ENCODE measurements at regions not wholly inside any gene's neighbourhood (a gene's known extent, or its start where the extent isn't known, plus 50 kb on each side); places are given as distances from the start of the nearest gene placed in this dataset.

GRCh38 chr10:124239134-124239533, 145.7 kb upstream of the CHST15 start:
- CTCF ChIA-PET, result no interaction called here
- no peak overlapping the region for H3K27ac Mint-ChIP-seq (ENCODE audit: low read depth, unreplicated experiment)
- BruUV-seq (replicated peaks), result no TSS peak
- no peak overlapping the region for H3K4me3 Mint-ChIP-seq (ENCODE audit: unreplicated experiment)
- no peak for DNase-seq (ENCODE audit: unreplicated experiment)
- POLR2A ChIA-PET, result no interaction called here
- H3K36me3 Mint-ChIP-seq (ENCODE audit: insufficient read depth, unreplicated experiment), result no peaks in the 10 kb centered on the region
- no peaks in the 10 kb centered on the region for H3K27me3 Mint-ChIP-seq (ENCODE audit: insufficient read depth, unreplicated experiment)
- TF ChIP-seq CTCF (IDR thresholded peaks at IDR 0.05; ENCODE audit: unreplicated experiment), result no peak
- H3K4me1 Mint-ChIP-seq (ENCODE audit: insufficient read depth, unreplicated experiment), result peaks cover 10% of the 10 kb centered on the region
- H3K9me3 Mint-ChIP-seq (ENCODE audit: unreplicated experiment), result no peaks in the 10 kb centered on the region
- intact Hi-C loops (cut with micrococcal nuclease), result no loop called here

DNA sequence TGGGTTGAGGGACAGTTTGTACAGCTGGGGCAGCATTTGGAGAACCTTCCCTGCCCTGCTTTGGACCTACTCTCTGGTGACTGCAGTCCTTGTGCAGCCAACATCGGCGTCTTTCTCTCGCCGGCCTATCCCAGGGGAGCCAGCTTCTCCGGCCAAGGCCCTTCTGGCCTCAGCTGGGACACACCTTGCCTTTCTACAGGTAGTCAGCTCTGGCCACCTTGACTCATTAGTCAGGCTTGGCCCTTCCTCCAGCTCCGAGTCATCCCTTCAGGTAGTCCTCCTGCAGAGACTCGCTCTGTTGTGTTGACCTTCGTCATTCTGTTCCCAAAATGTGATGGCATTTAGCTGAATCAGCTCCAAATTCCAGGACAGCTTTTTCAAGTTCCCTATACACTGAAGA, 145.0 kb upstream of the CHST15 start:
- peaks cover 10% of the 10 kb centered on the region for H3K4me1 Mint-ChIP-seq (ENCODE audit: insufficient read depth, unreplicated experiment)

GRCh38 chr10:124237282-124237961, 144.0 kb upstream of the CHST15 start:
- DNase-seq (ENCODE audit: unreplicated experiment), result no peak
- POLR2A ChIA-PET, result interaction anchor here (0.6 kb wide), 1 partner anchor 216 kb away, joined by 3 read pairs; no protein-coding TSS in a partner anchor
- TF ChIP-seq CTCF (IDR thresholded peaks at IDR 0.05; ENCODE audit: unreplicated experiment), result no peak
- CTCF ChIA-PET, result interaction anchor here (1.3 to 1.4 kb wide), 2 partner anchors 14 to 15 kb away, joined by 3 read pairs; no protein-coding TSS in a partner anchor
- H3K4me3 Mint-ChIP-seq (ENCODE audit: unreplicated experiment), result no peak overlapping the region
- H3K36me3 Mint-ChIP-seq (ENCODE audit: insufficient read depth, unreplicated experiment), result no peaks in the 10 kb centered on the region
- H3K27me3 Mint-ChIP-seq (ENCODE audit: insufficient read depth, unreplicated experiment), result no peaks in the 10 kb centered on the region
- H3K27ac Mint-ChIP-seq (ENCODE audit: low read depth, unreplicated experiment), result peak overlapping the region; percentile 44
- no TSS peak for BruUV-seq (replicated peaks)
- no peaks in the 10 kb centered on the region for H3K9me3 Mint-ChIP-seq (ENCODE audit: unreplicated experiment)
- intact Hi-C loops (cut with micrococcal nuclease), result no loop called here
- peaks cover 10% of the 10 kb centered on the region for H3K4me1 Mint-ChIP-seq (ENCODE audit: insufficient read depth, unreplicated experiment)

More for the DNA sequence above, 145.0 kb upstream of the CHST15 start:
- no peaks in the 10 kb centered on the region for H3K27me3 Mint-ChIP-seq (ENCODE audit: insufficient read depth, unreplicated experiment)
- DNase-seq (ENCODE audit: unreplicated experiment), result peak; percentile 31
- no TSS peak for BruUV-seq (replicated peaks)
- H3K27ac Mint-ChIP-seq (ENCODE audit: low read depth, unreplicated experiment), result no peak overlapping the region
- no peaks in the 10 kb centered on the region for H3K36me3 Mint-ChIP-seq (ENCODE audit: insufficient read depth, unreplicated experiment)
- no peaks in the 10 kb centered on the region for H3K9me3 Mint-ChIP-seq (ENCODE audit: unreplicated experiment)
- CTCF ChIA-PET, result interaction anchor here (0.9 to 1.4 kb wide), 3 partner anchors 14 to 243 kb away, joined by 3 read pairs; no protein-coding TSS in a partner anchor
- intact Hi-C loops (cut with micrococcal nuclease), result no loop called here
- no peak overlapping the region for H3K4me3 Mint-ChIP-seq (ENCODE audit: unreplicated experiment)
- TF ChIP-seq CTCF (IDR thresholded peaks at IDR 0.05; ENCODE audit: unreplicated experiment), result no peak
- POLR2A ChIA-PET, result interaction anchor here (0.7 kb wide), 1 partner anchor 133 kb away, joined by 3 read pairs; no protein-coding TSS in a partner anchor

- no peak for DNase-seq (ENCODE audit: unreplicated experiment)
- Mint-ChIP-seq H3K36me3 (ENCODE audit: insufficient read depth, unreplicated experiment) (no peaks in the 10 kb centered on the region), H3K4me3 (ENCODE audit: unreplicated experiment) (no peak overlapping the region), H3K27ac (ENCODE audit: low read depth, unreplicated experiment) (no peak overlapping the region), H3K9me3 (ENCODE audit: unreplicated experiment) (no peaks in the 10 kb centered on the region), H3K27me3 (ENCODE audit: insufficient read depth, unreplicated experiment) (no peaks in the 10 kb centered on the region), H3K4me1 (ENCODE audit: insufficient read depth, unreplicated experiment) (peaks cover 10% of the 10 kb centered on the region)
- ChIA-PET CTCF (interaction anchor here (0.5 to 1.3 kb wide), 2 partner anchors 15 to 43 kb away, joined by 3 read pairs; no protein-coding TSS in a partner anchor), POLR2A (no interaction called here)
- BruUV-seq (replicated peaks), result no TSS peak
- no peak for TF ChIP-seq CTCF (IDR thresholded peaks at IDR 0.05; ENCODE audit: unreplicated experiment)
- intact Hi-C loops (cut with micrococcal nuclease), result no loop called here
These were observed 143.4 kb upstream of the CHST15 start for GRCh38 chr10:124236816-124237215.

All from MCF 10A (cell line).